ENCODE measurements at regions not wholly inside any gene's neighbourhood (a gene's known extent, or its start where the extent isn't known, plus 50 kb on each side); places are given as distances from the start of the nearest gene placed in this dataset.

GRCh38 chr2:126535408-126535807 lies 120.5 kb upstream of the GYPC start:
- TF ChIP-seq CTCF (IDR thresholded peaks at IDR 0.05; ENCODE audit: poor library complexity), result no peak
- no peak for TF ChIP-seq EZH2 (IDR thresholded peaks at IDR 0.05; ENCODE audit: borderline replicate concordance)
- TF ChIP-seq EZH2phosphoT487 (IDR thresholded peaks at IDR 0.05; ENCODE audit: low read depth, severe bottlenecking, unreplicated experiment), result no peak
